GM20000 (cell line): ENCODE measurements at regions not wholly inside any gene's neighbourhood (a gene's known extent, or its start where the extent isn't known, plus 50 kb on each side); places are given as distances from the start of the nearest gene placed in this dataset.

Experiments
- DNase-seq: peaks from one replicate; pipeline ENCODE4 v3.0.0; 2012; ENCODE audit warnings: low spot score
- CTCF ChIP-seq: IDR thresholded peaks from 2 replicates; pipeline ENCODE4 v1.5.1; 2012; ENCODE audit warnings: mild to moderate bottlenecking, control low read depth; ENCODE audit errors: extremely low read depth, missing control alignments

GRCh38 chr6:99013661-99014060 lies 65.9 kb upstream of the FBXL4 start:
- no peak for TF ChIP-seq CTCF
- DNase-seq, result no peak

GRCh38 chr6:99013145-99013544 lies 65.4 kb upstream of the FBXL4 start:
- no peak for TF ChIP-seq CTCF
- DNase-seq, result no peak

GRCh38 chr6:99011151-99011550 lies 63.4 kb upstream of the FBXL4 start:
- no peak for DNase-seq
- no peak for TF ChIP-seq CTCF

- no peak for DNase-seq
- TF ChIP-seq CTCF, result no peak
These were observed 55.1 kb upstream of the FBXL4 start for GRCh38 chr6:99002831-99003230.

- no peak for DNase-seq
- TF ChIP-seq CTCF, result no peak
These were observed 50.4 kb upstream of the FBXL4 start for GRCh38 chr6:98998103-98998502.
